Smooth muscle cell (in vitro differentiated cells): ENCODE measurements at regions not wholly inside any gene's neighbourhood (a gene's known extent, or its start where the extent isn't known, plus 50 kb on each side); places are given as distances from the start of the nearest gene placed in this dataset.

Experiments
- DNase-seq: peaks from one replicate; lab custom pipeline; 2025; ENCODE audit not compliant: unreplicated experiment; lab: John Stamatoyannopoulos, UW
- H2AFZ ChIP-seq: fragments of 200-600 bp; sonication (generic); 2 replicates; pipeline ENCODE4 v1.6.0; 2016; ENCODE audit warnings: antibody characterized with exemption, low read depth, mild to moderate bottlenecking
- H3F3A ChIP-seq: fragments of 200-600 bp; sonication (generic); 2 replicates; pipeline ENCODE4 v1.6.0; 2017; ENCODE audit warnings: antibody characterized with exemption, low read depth
- H3K27ac ChIP-seq: fragments of 200-600 bp; sonication (generic); 2 replicates; pipeline ENCODE4 v1.5.1; 2016; ENCODE audit warnings: low read depth, mild to moderate bottlenecking
- H3K27me3 ChIP-seq: fragments of 200-600 bp; sonication (generic); 2 replicates; pipeline ENCODE4 v1.6.1; 2016; ENCODE audit warnings: low read depth, mild to moderate bottlenecking
- H3K36me3 ChIP-seq: fragments of 200-600 bp; sonication (generic); 2 replicates; pipeline ENCODE4 v1.5.1; 2016; ENCODE audit warnings: low read depth
- H3K4me1 ChIP-seq: fragments of 200-600 bp; sonication (generic); 2 replicates; pipeline ENCODE4 v1.5.1; 2016; ENCODE audit warnings: low read depth
- H3K4me2 ChIP-seq: fragments of 200-600 bp; sonication (generic); 2 replicates; pipeline ENCODE4 v1.6.0; 2016; ENCODE audit warnings: mild to moderate bottlenecking
- H3K4me3 ChIP-seq: fragments of 200-600 bp; sonication (generic); 2 replicates; pipeline ENCODE4 v1.5.1; 2016; ENCODE audit warnings: mild to moderate bottlenecking
- H3K79me2 ChIP-seq: fragments of 200-600 bp; sonication (generic); 2 replicates; pipeline ENCODE4 v1.6.0; 2016; ENCODE audit warnings: low read depth, mild to moderate bottlenecking
- H3K9ac ChIP-seq: fragments of 200-600 bp; sonication (generic); 2 replicates; pipeline ENCODE4 v1.6.0; 2016; ENCODE audit warnings: low read depth
- H3K9me3 ChIP-seq: fragments of 200-600 bp; sonication (generic); replicated peaks from 2 replicates; pipeline ENCODE4 v1.5.1; 2016; ENCODE audit warnings: low read depth
- H4K20me1 ChIP-seq: fragments of 200-600 bp; sonication (generic); 2 replicates; pipeline ENCODE4 v1.6.0; 2016; ENCODE audit warnings: low read depth
- CTCF ChIP-seq: fragments of 200-600 bp; sonication (generic); IDR thresholded peaks from 2 replicates; pipeline ENCODE4 v1.5.1; 2017; ENCODE audit warnings: borderline replicate concordance, mild to moderate bottlenecking, antibody characterized with exemption; ENCODE audit not compliant: insufficient read depth, poor library complexity, severe bottlenecking
- whole genome bisulfite sequencing: methylation state at CpG from one replicate; pipeline ENCODE4 v1.1.7; 2016; ENCODE audit warnings: low lambda C conversion rate; 5-methylcytosine and 5-hydroxymethylcytosine counted together

- Histone ChIP-seq H3K9ac (no peak overlapping the region), H3K79me2 (no peaks in the 10 kb centered on the region), H3K4me2 (no peak overlapping the region), H3F3A (no peaks in the 10 kb centered on the region), H3K4me3 (no peak overlapping the region), H3K9me3 (no peaks in the 10 kb centered on the region), H4K20me1 (no peaks in the 10 kb centered on the region), H3K36me3 (no peaks in the 10 kb centered on the region), H3K27ac (no peak overlapping the region), H3K27me3 (no peaks in the 10 kb centered on the region), H2AFZ (no peak overlapping the region), H3K4me1 (no peaks in the 10 kb centered on the region)
- DNase-seq = no peak
- WGBS = 89% methylated on average over 14 of the region's 14 CpGs
- no peak for TF ChIP-seq CTCF
Measured at GRCh38 chr22:48453751-48454485, 1373.8 kb downstream of the BRD1 start.

GRCh38 chr22:48453171-48453570 is 1374.5 kb downstream of the BRD1 start:
- no peaks in the 10 kb centered on the region for H3K27me3 ChIP-seq
- no peak overlapping the region for H3K9ac ChIP-seq
- 95% methylated on average over 7 of the region's 7 CpGs for WGBS
- no peak for DNase-seq
- H3K4me2 ChIP-seq = no peak overlapping the region
- no peak overlapping the region for H3K27ac ChIP-seq
- no peaks in the 10 kb centered on the region for H3F3A ChIP-seq
- H4K20me1 ChIP-seq = no peaks in the 10 kb centered on the region
- H3K9me3 ChIP-seq = no peaks in the 10 kb centered on the region
- H3K79me2 ChIP-seq = no peaks in the 10 kb centered on the region
- H3K4me1 ChIP-seq = no peaks in the 10 kb centered on the region
- H2AFZ ChIP-seq = no peak overlapping the region
- TF ChIP-seq CTCF = no peak
- no peaks in the 10 kb centered on the region for H3K36me3 ChIP-seq
- H3K4me3 ChIP-seq = no peak overlapping the region

DNA sequence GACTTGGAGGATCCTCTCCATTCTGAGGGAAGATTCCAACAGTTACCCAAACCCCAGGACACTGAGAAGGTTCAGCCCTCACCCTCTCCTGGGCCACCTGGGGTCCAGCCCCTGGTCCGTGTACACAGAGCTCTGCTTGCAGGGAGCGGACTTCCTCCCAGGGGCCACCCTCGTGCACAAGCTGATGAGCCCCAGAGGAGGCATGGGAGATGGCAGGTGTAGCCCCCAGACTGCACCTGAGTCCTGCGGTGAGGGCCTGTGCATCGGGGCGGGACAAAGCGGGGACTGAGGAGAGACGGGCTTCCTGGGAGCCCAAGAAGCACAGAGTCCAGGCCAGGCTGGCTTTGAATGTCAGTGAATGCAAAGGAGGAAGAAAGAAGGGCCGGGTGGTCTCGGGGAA is 1374.9 kb downstream of the BRD1 start:
- Histone ChIP-seq H3K79me2 (no peaks in the 10 kb centered on the region), H3K9ac (no peak overlapping the region), H3K27ac (no peak overlapping the region), H3F3A (no peaks in the 10 kb centered on the region), H3K9me3 (no peaks in the 10 kb centered on the region), H3K4me3 (no peak overlapping the region), H3K36me3 (no peaks in the 10 kb centered on the region), H2AFZ (no peak overlapping the region), H3K4me2 (no peak overlapping the region), H4K20me1 (no peaks in the 10 kb centered on the region), H3K4me1 (no peaks in the 10 kb centered on the region), H3K27me3 (no peaks in the 10 kb centered on the region)
- no peak for DNase-seq
- 89% methylated on average over 10 of the region's 10 CpGs for WGBS
- no peak for TF ChIP-seq CTCF

DNA sequence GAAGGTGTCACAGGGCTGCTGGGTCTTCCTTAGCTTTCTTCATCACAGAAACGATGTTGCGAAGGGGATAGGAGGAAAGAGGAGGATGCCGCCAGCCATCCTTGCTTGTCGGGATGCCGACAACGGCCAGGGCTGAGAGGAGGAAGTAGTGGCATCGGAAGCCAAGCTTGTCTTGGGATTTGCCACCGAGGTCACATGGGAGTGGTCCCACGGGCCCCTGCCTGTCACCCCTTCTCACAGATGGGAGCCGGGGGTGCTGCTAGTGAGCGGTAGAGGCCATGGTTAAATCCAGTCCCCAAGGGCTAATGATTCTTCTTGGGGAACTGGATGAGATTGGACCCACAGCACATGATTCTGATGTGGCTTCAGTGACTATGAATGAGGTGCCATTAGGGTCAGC is 1375.8 kb downstream of the BRD1 start:
- H3K36me3 ChIP-seq = no peaks in the 10 kb centered on the region
- H3K9ac ChIP-seq = no peak overlapping the region
- H3K4me1 ChIP-seq = no peaks in the 10 kb centered on the region
- no peak overlapping the region for H2AFZ ChIP-seq
- WGBS = 87% methylated on average over 11 of the region's 11 CpGs
- no peaks in the 10 kb centered on the region for H3K27me3 ChIP-seq
- H4K20me1 ChIP-seq = no peaks in the 10 kb centered on the region
- H3K4me3 ChIP-seq = no peak overlapping the region
- no peaks in the 10 kb centered on the region for H3K9me3 ChIP-seq
- H3F3A ChIP-seq = no peaks in the 10 kb centered on the region
- no peak overlapping the region for H3K27ac ChIP-seq
- H3K79me2 ChIP-seq = no peaks in the 10 kb centered on the region
- no peak overlapping the region for H3K4me2 ChIP-seq
- no peak for DNase-seq
- TF ChIP-seq CTCF = no peak
